ENCODE measurements at regions not wholly inside any gene's neighbourhood (a gene's known extent, or its start where the extent isn't known, plus 50 kb on each side); places are given as distances from the start of the nearest gene placed in this dataset.

DNA sequence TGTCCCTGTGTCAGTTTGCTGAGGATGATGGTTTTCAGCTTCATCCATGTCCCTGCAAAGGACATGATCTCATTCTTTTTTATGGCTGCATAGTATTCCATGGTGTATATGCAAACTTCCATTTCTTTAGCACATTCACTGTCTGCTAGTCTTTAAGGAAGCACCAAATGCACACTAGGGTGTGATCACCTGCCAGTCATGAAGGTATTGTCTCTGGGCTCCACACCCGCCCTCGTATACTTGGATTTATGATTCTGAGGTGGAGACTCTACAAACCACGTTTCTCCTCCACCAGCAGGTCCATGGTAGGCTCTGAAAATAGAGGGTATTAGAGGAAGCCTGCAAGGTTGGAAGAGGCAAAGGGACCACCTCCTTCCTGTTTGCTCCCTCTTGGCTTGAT, 75.9 kb upstream of the MAML3 start:
- Mint-ChIP-seq H3K27ac (no peak overlapping the region), H3K9me3 (ENCODE audit: insufficient read depth) (no peaks in the 10 kb centered on the region), H3K27me3 (peaks cover 24% of the 10 kb centered on the region), H3K4me3 (no peak overlapping the region), H3K4me1 (peaks cover 15% of the 10 kb centered on the region)
- no peak for ATAC-seq (ENCODE audit: low read depth)
- no peak for DNase-seq
- Histone ChIP-seq H3K36me3 (replicated peaks in 1 of 2; ENCODE audit: control extremely low read depth in 1 of 2, control insufficient read depth in 1 of 2, extremely low read depth in 1 of 2, insufficient read depth in 2 of 2, low read length in 1 of 2) (no peaks in the 10 kb centered on the region), H3K27me3 (replicated peaks in 1 of 4; ENCODE audit: control extremely low read depth in 1 of 4, control insufficient read depth in 3 of 4, insufficient read depth in 4 of 4, low read length in 3 of 4) (peaks cover 0 to 5% (median 2%) of the 10 kb centered on the region in 4 experiments), H3K27ac (ENCODE audit: low read length in 2 of 2) (no peak overlapping the region), H3K9ac (ENCODE audit: low read length) (no peak overlapping the region), H3K4me1 (ENCODE audit: control insufficient read depth in 2 of 2, insufficient read depth in 2 of 2, low read length in 2 of 2) (peaks cover 15% of the 10 kb centered on the region in 2 donors), H3K4me3 (ENCODE audit: control extremely low read depth in 1 of 5, extremely low read depth in 1 of 5, insufficient read depth in 1 of 5, low read depth in 2 of 5, low read length in 4 of 5) (no peak overlapping the region), H4K20me1 (ENCODE audit: control insufficient read depth, insufficient read depth, low read length, poor library complexity, severe bottlenecking) (no peaks in the 10 kb centered on the region), H3K9me3 (ENCODE audit: control extremely low read depth in 1 of 3, control insufficient read depth in 2 of 3, insufficient read depth in 1 of 3, low read length in 2 of 3) (peaks cover 0 to 5% (median 0%) of the 10 kb centered on the region in 3 donors), H2AFZ (ENCODE audit: insufficient read depth, low read depth, low read length, poor library complexity, severe bottlenecking) (no peak overlapping the region), H3K79me2 (ENCODE audit: control insufficient read depth, insufficient read depth, low read length) (no peaks in the 10 kb centered on the region), H3K4me2 (replicated peaks; ENCODE audit: low read depth, low read length, poor library complexity, severe bottlenecking) (no peak overlapping the region)
- ChIA-PET CTCF (no interaction called here), POLR2A (no interaction called here)
- TF ChIP-seq, protein P1, sequence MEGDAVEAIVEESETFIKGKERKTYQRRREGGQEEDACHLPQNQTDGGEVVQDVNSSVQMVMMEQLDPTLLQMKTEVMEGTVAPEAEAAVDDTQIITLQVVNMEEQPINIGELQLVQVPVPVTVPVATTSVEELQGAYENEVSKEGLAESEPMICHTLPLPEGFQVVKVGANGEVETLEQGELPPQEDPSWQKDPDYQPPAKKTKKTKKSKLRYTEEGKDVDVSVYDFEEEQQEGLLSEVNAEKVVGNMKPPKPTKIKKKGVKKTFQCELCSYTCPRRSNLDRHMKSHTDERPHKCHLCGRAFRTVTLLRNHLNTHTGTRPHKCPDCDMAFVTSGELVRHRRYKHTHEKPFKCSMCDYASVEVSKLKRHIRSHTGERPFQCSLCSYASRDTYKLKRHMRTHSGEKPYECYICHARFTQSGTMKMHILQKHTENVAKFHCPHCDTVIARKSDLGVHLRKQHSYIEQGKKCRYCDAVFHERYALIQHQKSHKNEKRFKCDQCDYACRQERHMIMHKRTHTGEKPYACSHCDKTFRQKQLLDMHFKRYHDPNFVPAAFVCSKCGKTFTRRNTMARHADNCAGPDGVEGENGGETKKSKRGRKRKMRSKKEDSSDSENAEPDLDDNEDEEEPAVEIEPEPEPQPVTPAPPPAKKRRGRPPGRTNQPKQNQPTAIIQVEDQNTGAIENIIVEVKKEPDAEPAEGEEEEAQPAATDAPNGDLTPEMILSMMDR (IDR thresholded peaks at IDR 0.05): no peak
- TF ChIP-seq EZH2 (IDR thresholded peaks at IDR 0.05; ENCODE audit: borderline replicate concordance, insufficient read depth, low read depth, low read length, poor library complexity, severe bottlenecking): no peak
- WGBS (ENCODE audit: insufficient coverage): no CpG with 5 or more reads among the region's 3 CpGs
- intact Hi-C loops (cut with micrococcal nuclease): no loop called here

DNA sequence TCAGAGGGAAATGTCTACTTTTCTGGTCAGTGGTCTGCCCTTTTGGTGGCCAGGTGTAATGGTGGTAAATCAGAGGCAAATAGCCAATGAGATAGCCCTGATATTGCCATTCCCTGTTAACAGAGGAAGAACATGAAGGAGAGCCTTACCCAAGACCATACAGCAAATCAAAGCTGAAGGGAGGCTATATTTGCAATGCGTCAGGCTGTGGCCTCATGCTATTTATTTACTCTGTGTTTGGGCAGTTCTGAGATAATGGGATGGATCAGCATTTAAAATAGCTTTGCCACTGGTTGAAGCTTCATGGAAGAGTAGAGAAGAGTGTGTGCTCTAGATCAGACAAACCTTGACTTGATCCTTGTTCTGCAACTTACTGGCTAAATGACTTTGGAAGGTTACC, 73.3 kb upstream of the MAML3 start:
- POLR2A ChIA-PET: no interaction called here
- intact Hi-C loops (cut with micrococcal nuclease): no loop called here

More for the DNA sequence above, 73.3 kb upstream of the MAML3 start:
- TF ChIP-seq, protein P1 (IDR thresholded peaks at IDR 0.05): no peak
- no peak for TF ChIP-seq EZH2 (IDR thresholded peaks at IDR 0.05; ENCODE audit: borderline replicate concordance, insufficient read depth, low read depth, low read length, poor library complexity, severe bottlenecking)
- H3K27ac ChIP-seq (ENCODE audit: low read length in 2 of 2): no peak overlapping the region
- H3K9me3 ChIP-seq (ENCODE audit: control extremely low read depth in 1 of 3, control insufficient read depth in 2 of 3, insufficient read depth in 1 of 3, low read length in 2 of 3): peaks cover 0 to 5% (median 0%) of the 10 kb centered on the region in 3 donors
- no peak overlapping the region for H2AFZ ChIP-seq (ENCODE audit: insufficient read depth, low read depth, low read length, poor library complexity, severe bottlenecking)
- CTCF ChIA-PET: no interaction called here
- WGBS (ENCODE audit: insufficient coverage): no CpG with 5 or more reads among the region's 1 CpG
- peaks cover 15% of the 10 kb centered on the region for H3K27me3 Mint-ChIP-seq
- no peak overlapping the region for H3K4me3 Mint-ChIP-seq
- H3K27me3 ChIP-seq (replicated peaks in 1 of 4; ENCODE audit: control extremely low read depth in 1 of 4, control insufficient read depth in 3 of 4, insufficient read depth in 4 of 4, low read length in 3 of 4): peaks cover 0 to 5% (median 0%) of the 10 kb centered on the region in 4 experiments
- H3K9ac ChIP-seq (ENCODE audit: low read length): no peak overlapping the region
- DNase-seq (no peak), ATAC-seq (ENCODE audit: low read depth) (no peak)
- H3K79me2 ChIP-seq (ENCODE audit: control insufficient read depth, insufficient read depth, low read length): no peaks in the 10 kb centered on the region
- H3K9me3 Mint-ChIP-seq (ENCODE audit: insufficient read depth): no peaks in the 10 kb centered on the region
- no peak overlapping the region for H3K4me3 ChIP-seq (ENCODE audit: control extremely low read depth in 1 of 5, extremely low read depth in 1 of 5, insufficient read depth in 1 of 5, low read depth in 2 of 5, low read length in 4 of 5)
- no peak overlapping the region for H3K4me2 ChIP-seq (replicated peaks; ENCODE audit: low read depth, low read length, poor library complexity, severe bottlenecking)
- H3K4me1 ChIP-seq (ENCODE audit: control insufficient read depth in 2 of 2, insufficient read depth in 2 of 2, low read length in 2 of 2): no peaks in the 10 kb centered on the region
- H3K36me3 ChIP-seq (replicated peaks in 1 of 2; ENCODE audit: control extremely low read depth in 1 of 2, control insufficient read depth in 1 of 2, extremely low read depth in 1 of 2, insufficient read depth in 2 of 2, low read length in 1 of 2): no peaks in the 10 kb centered on the region
- H3K4me1 Mint-ChIP-seq: no peaks in the 10 kb centered on the region
- no peaks in the 10 kb centered on the region for H4K20me1 ChIP-seq (ENCODE audit: control insufficient read depth, insufficient read depth, low read length, poor library complexity, severe bottlenecking)
- no peak overlapping the region for H3K27ac Mint-ChIP-seq

All from B cell (primary cell).